GM21737 (cell line): ENCODE measurements at regions not wholly inside any gene's neighbourhood (a gene's known extent, or its start where the extent isn't known, plus 50 kb on each side); places are given as distances from the start of the nearest gene placed in this dataset.

ENCODE experiments used
- ATAC-seq: cut with Tn5 transposase; IDR thresholded peaks from one replicate; pipeline ENCODE4 v1.9.1; 2021; ENCODE audit warnings: mild to moderate bottlenecking, moderate library complexity; ENCODE audit not compliant: unreplicated experiment

DNA sequence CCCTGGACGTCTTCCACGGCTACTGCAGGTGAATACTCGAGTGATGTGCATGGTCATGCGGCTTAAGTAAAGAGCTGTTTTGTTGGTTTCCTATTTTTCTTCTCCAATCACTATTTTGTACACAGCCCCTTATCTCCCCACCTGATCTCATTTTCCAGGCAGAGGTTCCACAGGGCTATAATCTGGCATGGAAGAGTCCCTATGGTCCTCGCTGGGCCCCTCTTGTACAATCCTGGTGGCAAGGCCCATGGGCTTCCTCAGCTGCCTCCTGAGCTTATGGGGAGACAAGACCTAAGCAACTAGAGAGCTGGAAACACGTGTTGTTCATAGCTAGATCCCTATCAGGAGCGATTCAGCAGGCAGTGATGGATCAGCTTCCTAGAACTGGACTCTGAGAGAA is 181.3 kb upstream of the ADO start:
- ATAC-seq = no peak

DNA sequence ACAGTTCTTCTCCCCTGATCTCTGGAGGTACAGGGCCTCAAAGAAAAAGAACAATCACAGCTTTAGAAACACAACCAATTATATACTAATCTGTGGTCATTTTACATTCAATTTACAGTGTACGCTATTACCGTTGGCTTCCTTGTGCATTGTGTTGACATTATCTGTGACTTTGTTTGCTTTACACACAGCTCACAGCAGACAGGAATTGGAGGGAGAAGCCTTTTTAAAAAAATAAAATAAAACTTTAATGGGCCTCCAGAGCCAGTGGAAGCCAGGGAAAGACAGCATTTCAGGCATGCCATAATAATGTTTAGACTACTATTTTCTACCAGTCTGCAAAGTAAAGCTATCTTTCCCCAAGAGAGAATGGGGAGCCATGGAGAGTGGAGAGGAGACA is 179.0 kb upstream of the ADO start:
- no peak for ATAC-seq

- no peak for ATAC-seq
Observed at GRCh38 chr10:62626079-62626478, 178.4 kb upstream of the ADO start.

GRCh38 chr10:62626817-62627216 is 177.7 kb upstream of the ADO start:
- no peak for ATAC-seq

- no peak for ATAC-seq
Observed at GRCh38 chr10:62627983-62628382, 176.5 kb upstream of the ADO start.

GRCh38 chr10:62631241-62631640 is 173.3 kb upstream of the ADO start:
- ATAC-seq = no peak

- ATAC-seq = peak; percentile 75
Observed at GRCh38 chr10:62632071-62632809, 172.3 kb upstream of the ADO start.

DNA sequence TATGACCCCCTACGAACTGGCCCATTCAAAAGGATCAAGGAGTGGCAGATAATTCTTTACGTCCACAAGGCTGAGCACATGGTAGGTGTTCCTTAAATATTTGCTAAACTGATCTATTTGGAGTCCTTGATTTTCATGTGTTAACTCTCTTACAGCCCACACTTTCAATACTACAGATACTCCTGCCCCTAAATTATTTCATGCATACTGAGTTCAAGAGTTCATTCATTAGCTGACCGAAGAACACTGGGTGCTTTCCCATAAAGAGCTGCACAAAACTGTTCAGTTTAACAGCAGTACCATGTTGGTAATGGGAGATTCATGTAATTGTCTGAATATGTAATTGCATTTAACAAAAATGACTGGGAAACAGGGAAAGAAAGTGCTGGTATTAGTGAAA is 170.5 kb upstream of the ADO start:
- no peak for ATAC-seq

DNA sequence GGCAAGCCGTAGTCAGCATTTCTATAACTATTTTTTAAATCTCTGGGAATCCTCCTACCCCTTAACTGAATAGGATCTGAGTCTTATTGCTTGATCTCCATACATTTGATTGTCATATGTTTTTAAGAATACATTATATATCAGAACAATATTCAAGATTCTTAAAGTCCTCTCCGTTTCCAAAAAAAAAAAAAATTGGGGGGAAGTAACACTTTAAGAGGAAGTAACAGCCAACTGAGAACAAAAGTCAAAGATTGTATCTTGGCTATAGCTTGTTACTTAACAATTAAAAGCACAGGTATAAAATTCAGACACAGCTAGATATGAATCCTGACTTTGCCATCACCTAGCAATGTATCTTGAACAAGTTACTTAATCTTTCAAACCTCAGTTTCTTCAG is 169.9 kb upstream of the ADO start:
- ATAC-seq = no peak

DNA sequence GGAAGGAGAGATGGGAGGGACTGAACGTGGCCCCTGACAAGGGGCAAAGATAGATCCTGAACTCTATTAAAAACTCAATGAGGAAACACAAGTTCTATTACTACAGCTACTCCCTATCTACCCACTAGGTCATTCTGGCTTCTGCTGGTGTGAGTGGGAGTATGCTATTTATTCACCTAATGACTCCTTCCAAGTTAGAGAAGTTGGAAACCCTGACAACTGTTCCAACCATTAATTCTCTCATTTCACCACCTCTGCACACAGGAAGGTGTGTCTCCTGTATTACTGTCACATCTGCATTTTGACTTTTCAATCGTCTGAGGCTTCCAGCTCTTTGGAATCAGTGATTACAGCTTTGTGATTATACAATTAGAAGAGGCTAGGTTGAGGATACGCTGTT is 169.4 kb upstream of the ADO start:
- no peak for ATAC-seq

DNA sequence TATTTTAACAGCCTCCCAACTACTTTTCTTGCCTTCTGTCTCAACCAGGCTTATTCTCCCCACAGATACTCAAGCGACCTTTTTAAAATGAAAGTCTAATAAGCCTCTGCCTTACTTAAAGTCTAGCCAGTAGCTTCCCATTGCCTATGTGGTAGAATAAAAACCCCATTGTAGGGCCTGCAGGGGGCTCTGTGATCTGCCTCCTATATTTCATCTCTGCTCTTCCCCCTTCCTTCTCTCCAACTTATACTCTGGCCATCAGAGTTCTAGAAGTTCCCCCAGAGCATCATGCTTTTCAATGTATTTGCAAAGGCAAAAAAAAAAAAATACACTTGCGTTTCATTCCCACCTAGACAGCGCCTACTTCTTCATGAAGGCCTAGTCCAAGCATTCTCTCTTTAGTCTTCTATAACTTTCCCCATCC is 167.7 kb upstream of the ADO start:
- no peak for ATAC-seq

- ATAC-seq = peak; percentile 53
Observed at GRCh38 chr10:62637249-62638061, 167.1 kb upstream of the ADO start.

- peak; percentile 46 for ATAC-seq
Observed at GRCh38 chr10:62638062-62638477, 166.4 kb upstream of the ADO start.

- no peak for ATAC-seq
Observed at GRCh38 chr10:62639144-62639543, 165.4 kb upstream of the ADO start.

DNA sequence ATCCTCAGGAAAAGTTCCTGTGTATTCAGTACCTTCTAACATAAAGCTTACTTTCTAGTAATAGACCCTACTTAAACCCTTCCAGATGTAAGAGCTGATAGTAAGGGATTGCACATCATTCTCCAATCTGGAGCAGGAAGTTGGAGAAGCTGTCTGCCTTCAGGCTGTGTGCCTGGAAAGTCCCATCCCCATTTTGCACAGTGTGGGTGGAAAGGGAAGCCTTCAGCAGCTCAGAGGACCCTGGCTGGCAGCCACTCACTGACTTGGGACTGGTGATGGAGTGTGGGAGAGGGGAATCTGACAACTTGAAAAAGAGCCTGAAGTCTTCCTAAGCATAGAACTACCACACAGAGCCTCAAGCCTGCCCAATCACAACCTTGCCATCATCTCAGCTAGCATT is 164.1 kb upstream of the ADO start:
- ATAC-seq = no peak

- ATAC-seq = no peak
Observed at GRCh38 chr10:62643606-62644587, 160.6 kb upstream of the ADO start.

DNA sequence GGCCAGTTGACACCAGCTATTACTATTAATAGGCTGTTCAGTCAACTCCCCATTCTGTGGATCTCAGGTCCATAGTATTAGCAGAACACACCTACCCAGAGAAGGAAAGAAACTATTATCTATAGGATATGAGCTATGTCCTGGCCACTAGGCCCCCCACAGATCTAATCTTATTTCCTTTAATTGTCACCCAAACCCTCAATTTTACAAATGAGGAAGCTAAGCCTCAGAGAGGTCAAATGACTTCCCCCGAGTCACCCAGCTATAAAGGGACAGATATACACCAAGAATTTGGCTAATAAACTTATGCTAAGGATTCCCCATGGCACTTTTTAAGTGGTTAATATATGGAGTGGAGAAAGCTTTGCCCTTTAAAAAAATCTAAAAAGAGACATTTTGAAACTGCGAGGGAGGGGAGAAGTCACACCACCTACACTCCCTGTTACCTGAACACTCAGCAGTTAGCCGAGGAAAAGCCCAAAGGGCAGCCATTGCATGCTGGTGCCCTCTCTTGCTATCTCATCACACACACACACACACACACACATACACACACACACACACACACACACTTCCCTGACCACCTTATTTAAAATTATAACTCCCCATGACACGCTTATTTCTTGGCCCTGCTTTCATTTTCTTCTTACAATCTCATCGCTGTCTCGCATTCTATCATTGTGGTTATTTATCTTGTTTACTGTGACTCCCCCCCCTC is 157.0 kb upstream of the ADO start:
- ATAC-seq = no peak

DNA sequence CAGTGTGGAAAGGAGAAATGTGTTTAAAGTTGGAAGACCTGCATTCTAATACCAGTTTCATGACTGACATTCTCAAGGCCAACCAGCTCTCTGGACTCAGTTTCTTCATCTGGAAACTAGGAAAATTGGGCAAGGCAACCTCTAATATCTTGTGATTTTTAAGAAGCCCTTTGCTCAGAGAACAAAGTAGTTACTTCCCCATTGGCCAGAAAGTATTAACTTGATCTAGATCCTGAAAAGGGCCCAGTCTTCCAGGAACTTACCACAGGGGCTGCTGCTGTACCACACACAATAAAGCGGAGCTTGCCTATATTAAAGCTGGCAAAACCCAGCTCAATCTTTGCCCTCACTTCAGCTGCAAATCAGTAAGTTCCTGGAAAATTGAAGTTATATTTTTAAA is 155.6 kb upstream of the ADO start:
- no peak for ATAC-seq

DNA sequence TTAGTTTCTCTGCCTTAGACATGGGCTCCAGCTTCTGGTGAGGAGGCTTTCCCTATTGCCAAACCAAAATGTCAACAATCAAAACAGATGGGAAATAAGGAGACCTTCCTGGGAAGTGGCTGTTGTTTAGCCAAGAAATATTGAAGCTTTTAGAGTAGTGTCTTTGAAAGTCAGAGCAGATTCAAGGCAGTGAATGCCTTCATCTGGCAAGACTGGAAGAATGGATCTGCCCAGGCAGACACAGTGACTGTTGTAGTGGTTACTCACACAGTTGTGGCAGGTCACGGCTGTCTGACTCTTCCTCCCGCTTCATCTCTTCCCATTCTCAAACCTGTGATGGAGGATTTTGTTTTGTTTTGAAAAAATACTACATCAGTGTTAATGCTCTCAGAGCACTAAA is 154.1 kb upstream of the ADO start:
- no peak for ATAC-seq

- ATAC-seq = no peak
Observed at GRCh38 chr10:62651341-62651740, 153.2 kb upstream of the ADO start.

DNA sequence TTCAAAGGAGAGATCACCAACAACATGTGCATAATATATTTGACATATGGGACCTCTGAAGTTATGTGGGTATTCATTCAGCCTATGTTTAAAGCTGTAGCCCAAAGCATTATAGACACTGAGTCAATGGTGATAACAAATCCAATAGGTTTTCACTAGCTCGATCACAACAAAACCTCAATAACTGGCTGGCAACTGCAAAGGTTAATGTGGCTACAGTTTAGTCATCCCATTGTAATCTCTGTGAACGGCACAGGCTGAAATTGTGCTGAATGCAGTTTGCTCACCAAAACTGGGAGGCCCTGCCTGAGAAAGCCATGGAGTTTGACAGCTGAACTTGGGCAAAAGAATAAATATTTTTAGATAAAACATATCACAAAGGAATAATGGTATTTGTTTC is 152.4 kb upstream of the ADO start:
- ATAC-seq = no peak
